ENCODE measurements at regions not wholly inside any gene's neighbourhood (a gene's known extent, or its start where the extent isn't known, plus 50 kb on each side); places are given as distances from the start of the nearest gene placed in this dataset.

GRCh38 chr11:119847853-119848252, 118.9 kb upstream of the NECTIN1 start:
- no peak for DNase-seq

- DNase-seq: no peak
Measured at GRCh38 chr11:119846374-119846773, 117.4 kb upstream of the NECTIN1 start.

DNA sequence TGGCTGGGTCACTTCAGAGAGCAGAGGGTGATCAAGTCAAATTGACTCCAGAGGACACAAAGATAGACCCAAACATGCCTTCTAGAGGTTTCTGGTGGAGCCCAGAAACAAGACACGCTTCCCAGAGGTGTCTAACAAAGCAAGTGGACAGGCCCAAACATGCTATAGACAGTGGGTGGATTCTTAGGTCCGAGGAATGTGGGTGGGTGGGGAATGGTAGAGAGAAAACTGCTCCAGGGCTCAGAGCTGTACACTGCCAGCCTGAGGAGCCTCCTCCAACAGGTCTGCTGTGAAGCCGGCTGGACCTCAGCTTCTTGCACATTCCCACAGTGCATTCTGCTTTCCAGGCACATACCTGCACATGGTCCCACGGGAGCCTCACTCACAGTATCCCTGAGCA, 116.8 kb upstream of the NECTIN1 start:
- no peak for DNase-seq

DNA sequence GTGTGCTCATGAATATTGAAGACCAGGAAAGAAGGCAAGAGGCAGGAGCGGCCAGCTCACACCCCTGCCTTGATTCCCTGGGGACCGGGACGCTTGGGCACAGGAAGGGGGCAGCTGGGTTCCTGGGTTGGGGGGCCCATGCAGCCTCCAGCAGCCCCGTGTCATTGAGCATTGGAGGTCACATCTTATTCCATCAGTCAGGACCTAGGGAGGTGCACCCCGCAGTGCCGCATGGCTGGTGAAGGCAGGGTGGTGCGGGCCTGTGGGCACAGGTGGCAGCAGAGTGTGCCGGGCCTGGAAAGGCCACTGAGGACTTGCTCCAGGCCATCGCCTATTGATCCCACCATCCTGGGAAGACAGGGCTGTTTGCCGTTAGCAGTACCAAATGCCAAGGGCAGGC, 116.3 kb upstream of the NECTIN1 start:
- DNase-seq: no peak

DNA sequence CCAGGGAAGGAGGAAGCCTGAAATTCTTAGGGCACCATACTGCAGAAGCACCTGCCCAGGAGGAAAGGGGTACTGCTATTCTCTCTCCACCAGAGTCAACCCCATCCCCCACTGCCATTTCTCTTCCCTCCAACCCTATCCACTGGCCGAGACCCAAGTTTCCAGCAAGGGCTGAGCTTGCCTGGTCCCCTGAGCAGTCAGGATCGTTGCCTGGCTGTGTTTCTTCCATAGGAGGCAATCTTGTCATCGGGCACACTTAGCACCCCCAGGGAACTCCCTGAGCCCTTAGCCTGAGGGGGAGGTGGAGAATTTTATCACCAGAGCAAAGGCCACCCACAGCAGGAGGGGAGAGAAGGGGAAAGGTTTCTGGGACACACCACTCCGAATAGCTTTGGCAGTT, 115.8 kb upstream of the NECTIN1 start:
- no peak for DNase-seq

- DNase-seq: no peak
Measured at GRCh38 chr11:119843877-119844276, 114.9 kb upstream of the NECTIN1 start.

GRCh38 chr11:119842731-119843130, 113.7 kb upstream of the NECTIN1 start:
- DNase-seq: no peak

DNA sequence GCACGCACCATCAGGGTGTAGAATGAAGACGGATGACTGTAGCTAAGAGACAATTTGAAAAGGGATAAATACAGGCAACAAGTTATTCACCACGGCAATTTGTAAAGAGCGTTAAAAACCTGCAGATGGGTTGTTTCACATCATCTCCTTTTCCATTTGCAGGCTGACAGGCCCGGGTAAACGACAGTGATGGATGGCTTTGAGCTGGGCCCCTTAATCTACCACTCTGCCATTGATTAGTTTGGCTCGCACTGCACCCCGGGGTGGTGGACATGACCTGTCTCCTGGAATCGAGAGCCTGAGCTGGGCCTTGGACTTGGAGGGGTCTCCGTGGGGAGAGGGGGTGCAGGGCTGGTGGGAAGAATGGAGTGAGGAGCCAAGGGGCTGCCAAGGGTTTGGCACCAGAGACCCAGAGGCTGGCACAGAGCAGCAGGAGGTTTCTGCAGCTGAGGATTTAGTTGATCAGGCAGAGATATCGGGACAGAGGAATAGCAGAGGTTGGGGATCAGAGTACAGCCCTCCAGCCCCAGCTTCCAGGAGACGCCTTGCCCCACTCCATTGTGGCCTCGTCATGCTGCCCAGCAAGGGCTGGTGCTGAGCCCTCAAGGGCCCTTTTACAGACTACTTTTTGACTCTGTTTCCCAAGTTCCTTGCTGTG, 110.6 kb upstream of the NECTIN1 start:
- no peak for DNase-seq

DNA sequence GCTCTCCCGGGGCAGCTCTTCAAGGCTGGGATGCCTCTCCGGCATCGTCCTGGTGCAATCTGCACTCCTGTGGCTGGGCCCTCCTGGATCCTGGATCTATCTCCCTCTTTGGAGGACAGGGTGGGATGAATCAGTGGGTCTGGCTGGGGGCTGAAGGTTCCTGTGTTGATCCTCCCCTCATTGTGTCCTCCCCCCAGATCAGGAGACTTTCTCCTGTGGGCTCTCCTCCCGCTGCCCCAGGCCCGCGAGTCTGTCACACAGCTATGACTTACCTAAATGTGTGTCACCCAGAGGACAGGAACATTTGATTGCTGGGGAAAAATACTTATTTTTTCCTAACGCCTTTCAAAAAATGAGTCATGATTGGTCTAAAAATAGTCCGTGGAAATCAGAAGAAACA, 106.8 kb upstream of the NECTIN1 start:
- no peak for DNase-seq

GRCh38 chr11:119832202-119832935, 103.4 kb upstream of the NECTIN1 start:
- DNase-seq: no peak

GRCh38 chr11:119831011-119831410, 102.0 kb upstream of the NECTIN1 start:
- DNase-seq: no peak

- no peak for DNase-seq
Measured at GRCh38 chr11:119830400-119830799, 101.4 kb upstream of the NECTIN1 start.

GRCh38 chr11:119829402-119829801, 100.4 kb upstream of the NECTIN1 start:
- DNase-seq: no peak

DNA sequence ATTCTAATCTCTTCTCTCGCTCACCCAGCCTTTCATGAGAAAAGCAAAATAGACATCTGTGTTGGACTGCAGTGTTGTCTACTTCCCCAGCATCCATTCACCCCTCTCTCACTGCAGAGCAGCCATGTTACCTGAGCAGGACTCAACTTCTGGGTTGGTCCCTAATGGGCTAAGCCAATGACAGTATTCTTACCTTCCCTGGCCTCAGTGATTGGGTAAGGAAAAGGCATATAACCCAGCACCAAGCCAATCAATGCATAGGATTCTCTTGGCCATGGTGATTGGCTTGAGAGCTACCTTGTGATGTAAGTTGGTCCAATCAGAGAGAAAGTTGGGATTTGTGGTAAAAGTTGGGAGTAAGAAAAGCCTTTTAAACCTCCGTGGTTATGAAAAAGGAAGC, 99.8 kb upstream of the NECTIN1 start:
- no peak for DNase-seq

DNA sequence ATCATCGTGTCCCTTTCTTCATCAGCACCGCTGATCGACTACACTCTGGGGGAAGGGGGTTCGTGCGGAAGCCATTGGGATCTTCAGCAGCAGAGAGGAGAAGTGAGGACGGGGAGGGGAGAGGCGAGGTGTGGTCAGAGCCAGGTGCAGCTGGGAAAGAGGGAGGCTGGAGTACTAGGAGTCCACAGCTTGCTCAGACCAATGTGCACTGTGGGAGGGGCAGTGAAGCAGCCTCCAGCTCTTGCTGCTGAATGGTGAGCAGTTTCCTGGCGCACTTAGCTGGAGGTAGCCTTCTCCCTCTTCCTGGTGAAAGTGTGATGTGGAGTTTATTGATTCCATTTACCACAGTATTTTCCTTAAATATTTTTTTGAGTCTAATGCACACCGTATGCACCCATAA, 99.0 kb upstream of the NECTIN1 start:
- DNase-seq: no peak

DNA sequence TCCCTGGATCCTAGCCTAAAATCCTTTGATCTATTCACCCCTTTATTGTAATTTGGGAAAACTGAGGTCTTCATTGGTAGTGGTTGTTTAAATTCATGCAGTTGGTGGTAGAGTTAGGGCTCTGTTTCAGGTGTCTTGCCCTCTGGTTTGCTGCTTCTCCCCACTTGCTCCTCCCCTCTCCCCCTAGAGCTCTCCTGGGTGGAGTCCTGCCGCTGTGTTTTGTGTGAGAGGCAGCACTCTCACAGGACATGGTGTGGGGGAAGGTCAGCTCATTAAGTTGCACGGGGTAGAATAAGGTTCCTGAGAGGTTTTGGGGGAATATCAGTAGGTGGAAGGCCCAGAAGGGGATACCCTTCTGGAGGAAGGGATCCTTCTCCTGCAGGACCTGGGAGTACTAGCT, 98.1 kb upstream of the NECTIN1 start:
- DNase-seq: no peak

DNA sequence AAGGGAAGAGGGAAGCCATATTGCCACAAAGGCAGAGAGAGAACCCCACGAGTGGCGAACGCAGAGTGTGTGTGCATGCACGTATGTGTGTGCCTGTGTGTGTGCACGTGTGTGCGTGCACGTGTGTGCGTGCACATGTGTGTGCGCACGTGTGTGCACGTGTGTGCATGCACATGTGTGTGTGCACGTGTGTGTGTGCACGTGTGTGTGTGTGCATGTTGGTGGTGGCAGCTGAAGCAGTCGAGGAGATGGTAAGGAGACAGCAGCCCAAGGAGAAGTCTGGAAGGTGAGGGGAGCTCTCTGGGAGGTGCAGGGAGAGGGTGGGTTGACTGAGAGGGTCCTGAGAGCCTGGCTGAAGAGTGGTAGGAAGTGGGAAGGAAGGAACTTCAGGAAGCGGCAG, 94.1 kb upstream of the NECTIN1 start:
- DNase-seq: no peak

- no peak for DNase-seq
Measured at GRCh38 chr11:119816660-119817059, 87.7 kb upstream of the NECTIN1 start.

GRCh38 chr11:119814766-119815165, 85.8 kb upstream of the NECTIN1 start:
- DNase-seq: no peak

DNA sequence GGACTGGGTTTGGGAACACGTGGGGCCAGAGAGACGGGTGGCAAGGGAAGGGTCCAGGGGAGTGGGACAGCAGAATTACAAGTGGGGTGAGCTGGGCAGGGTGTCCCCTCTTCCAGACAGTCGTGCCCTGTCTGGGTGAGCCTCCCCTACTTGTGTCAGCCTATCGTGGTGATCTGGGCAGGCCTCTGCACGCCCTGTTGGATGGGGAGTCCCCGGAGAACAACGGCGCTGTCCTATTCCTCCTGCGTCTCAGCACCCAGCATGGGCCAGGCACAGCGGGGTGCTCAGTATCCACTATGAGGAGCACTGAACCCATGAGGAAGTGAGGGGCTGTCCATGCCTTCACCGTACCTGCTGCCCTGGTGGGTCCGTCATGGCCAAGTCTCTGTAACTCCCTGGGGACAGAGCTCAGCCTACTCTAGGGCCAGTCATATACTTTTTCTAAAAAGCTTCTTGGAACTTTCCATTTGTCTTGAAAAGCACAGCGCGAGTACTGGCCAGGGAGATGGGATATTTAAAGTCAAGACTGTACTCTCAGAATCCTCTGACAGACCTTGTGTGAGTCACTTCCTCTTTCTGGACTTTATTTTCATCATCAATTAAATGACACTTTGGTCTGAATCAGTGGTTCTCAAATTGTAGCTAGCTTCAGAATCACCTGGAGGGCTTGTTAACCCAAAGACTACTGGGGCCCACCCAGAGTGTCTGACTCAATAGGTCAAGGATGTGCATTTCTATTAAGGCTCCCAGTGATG, 81.7 kb upstream of the NECTIN1 start:
- no peak for DNase-seq

DNA sequence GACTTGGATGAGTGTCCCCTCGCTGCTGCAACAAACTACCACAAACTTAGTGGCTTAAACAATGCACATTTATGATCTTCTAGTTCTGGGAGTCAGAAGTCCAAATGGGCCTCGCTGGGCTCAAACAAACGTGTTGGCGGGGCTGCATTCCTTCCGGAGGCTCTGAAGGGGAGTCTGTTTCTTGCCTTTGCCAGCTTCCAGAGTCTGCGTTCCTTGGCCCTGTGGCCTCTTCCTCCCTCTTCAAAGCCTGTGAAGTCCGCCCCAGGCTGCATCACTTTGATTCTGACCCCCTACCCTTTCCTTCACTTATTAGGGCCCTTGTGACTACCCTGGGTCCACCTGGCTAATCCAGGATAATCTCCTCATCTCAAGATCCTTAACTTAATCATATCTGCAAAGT, 80.3 kb upstream of the NECTIN1 start:
- DNase-seq: no peak

DNA sequence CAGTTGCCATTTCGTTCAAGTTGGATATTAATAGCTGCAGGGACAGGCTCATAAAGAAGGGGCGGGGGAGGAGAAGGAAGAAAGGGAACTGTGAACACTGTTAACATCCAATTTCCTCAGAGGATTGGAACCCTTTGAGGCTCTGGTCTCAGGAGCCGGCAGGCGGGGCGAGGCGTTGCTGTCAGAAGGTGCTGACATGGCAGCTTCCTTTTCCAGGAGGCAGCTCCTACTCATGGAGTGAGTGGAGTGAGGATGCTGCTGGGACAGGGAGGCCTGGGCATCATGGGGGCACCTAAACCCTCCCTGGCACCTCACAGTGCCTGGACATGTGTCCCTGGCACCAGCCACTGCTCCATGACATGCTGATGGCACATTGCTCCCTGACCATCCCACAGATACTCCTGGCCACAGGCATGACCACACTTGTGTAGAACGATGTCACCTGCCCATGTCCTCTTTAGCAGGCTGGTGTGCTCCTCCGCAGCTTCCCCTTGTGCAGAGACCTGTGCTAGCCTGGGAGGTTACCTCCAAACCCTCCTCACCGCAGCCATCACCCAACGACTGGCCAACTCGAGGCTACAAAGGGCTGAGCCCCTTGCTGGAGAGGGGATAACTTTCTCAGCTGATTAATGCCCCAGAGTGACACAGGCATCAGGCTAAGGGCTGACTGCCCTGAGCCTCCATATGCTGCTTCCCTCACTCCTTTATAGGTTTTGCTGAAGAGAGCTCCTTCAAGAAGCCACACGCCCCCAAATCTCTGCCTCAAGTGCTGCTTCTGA, 79.6 kb upstream of the NECTIN1 start:
- DNase-seq: no peak

GRCh38 chr11:119807841-119808240, 78.8 kb upstream of the NECTIN1 start:
- no peak for DNase-seq

Measured in NK-92 treated with Interleukin-12 subunit alpha and Interleukin-12 subunit beta, amount 100 ng/mL, for 24 hours (cell line).